ENCODE measurements at regions not wholly inside any gene's neighbourhood (a gene's known extent, or its start where the extent isn't known, plus 50 kb on each side); places are given as distances from the start of the nearest gene placed in this dataset.
"Not testable (repeated sequence)": the region's sequence is repeated elsewhere in the genome, so short reads cannot be mapped to it uniquely, and the experiment has no call there.

DNA sequence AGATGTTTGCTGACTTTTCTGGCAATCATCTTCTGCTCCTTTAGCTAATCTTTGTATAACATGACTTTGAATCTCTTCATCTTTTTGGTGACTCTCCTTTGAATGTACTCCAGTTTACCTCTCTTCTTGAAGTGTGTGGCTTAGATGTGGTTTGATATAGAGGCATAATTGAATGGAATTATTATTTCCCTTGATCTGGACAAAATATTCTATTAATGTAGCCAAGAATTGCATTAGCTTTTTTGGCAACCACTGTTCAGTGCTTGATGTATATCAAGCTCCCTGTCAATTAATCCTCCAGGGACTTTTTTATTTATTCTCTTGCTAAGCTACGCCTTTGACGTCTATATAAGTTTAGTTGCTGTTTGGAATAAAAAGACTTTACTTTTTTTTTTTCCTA lies 490.8 kb downstream of the PCDH20 start:
- no peak for DNase-seq (ENCODE audit: low spot score)

DNA sequence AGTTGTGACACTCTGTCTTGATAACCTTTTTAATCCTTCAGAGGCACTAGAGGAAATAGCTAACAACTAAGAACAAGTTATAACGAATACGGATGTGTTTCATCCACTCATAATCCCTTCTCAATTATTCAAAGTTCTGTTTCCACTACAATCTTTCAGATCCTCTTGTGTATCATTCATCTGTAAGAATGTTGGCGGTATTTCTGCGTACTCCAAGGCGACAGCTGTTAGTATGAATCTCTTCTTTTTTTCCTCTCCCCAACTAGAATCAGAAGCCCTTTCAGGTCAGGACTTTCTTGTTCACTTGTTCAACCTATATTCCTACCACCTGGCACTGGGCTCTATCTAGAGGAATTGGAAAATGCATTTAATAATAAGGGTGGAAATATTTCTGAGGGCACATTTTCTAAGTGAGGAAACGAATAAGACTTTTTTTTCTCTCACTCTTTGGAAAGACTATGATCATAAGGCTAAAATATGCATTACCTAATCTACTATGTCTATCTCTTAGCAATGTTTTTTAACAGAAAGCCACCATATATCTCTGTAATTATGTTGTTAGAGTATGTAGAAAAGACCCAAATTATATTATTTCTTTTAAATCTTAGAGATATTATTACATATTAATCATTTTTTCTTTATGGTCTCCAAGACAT lies 492.9 kb downstream of the PCDH20 start:
- DNase-seq (ENCODE audit: low spot score) = no peak

GRCh38 chr13:60893801-60894200 lies 496.8 kb downstream of the TDRD3 start:
- DNase-seq (ENCODE audit: low spot score) = no peak

DNA sequence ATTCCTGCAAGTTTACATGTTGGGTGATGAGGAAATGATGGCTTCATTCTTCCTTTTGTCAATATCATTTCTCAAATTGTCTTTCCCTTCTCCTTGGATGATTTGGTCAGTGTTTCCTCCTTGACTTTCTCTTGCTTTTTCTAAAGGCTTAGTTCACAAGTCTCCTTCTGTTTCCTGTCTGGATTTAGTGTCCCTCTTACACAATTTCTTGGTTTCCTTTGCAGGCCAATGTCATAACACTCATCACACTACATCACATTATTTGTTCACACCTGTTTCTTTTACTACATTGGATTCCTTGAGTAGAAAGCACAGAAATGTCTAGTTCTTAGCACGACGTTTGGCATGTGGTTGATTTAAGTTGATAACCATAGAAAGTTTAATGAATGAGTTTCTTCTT lies 490.7 kb downstream of the TDRD3 start:
- no peak for DNase-seq (ENCODE audit: low spot score)

DNA sequence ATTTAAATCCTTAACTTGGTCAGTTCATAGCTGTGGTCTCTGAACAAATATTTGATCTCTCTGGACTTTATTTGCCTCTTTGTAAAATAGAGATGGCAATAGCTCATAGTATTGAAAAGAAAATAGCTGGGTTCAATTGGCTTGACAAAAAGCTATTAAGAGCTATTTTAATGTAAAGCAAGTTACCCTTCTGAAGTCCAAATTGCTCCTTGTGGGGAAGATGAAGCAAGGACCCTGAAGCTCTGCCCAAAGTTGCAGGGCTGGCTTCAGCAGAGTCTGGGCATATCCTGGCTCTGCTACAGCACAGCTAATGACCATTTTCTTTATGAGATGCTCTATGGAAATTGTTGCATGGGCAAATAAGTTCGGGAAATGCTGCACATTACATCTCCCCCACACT lies 484.5 kb downstream of the TDRD3 start:
- no peak for DNase-seq (ENCODE audit: low spot score)

DNA sequence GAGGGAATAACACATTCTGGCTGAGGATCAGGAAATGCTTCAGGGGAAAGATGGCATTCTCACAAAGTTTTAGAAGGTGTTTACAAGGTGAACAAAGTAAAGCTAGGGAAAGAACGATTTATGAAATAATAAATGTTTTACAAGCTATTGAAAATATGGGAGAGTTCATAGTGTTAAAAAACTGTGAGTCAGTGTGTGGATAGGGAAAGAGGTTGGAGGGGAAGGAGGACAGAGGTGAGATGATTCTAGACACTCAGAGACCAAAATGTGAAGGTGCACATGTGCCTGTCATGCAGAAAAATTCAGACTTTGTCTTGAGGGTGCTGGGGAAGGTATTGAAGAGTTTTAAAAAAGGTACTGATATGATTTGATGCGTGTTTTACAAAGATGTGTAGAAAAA lies 476.1 kb downstream of the TDRD3 start:
- DNase-seq (ENCODE audit: low spot score) = no peak

DNA sequence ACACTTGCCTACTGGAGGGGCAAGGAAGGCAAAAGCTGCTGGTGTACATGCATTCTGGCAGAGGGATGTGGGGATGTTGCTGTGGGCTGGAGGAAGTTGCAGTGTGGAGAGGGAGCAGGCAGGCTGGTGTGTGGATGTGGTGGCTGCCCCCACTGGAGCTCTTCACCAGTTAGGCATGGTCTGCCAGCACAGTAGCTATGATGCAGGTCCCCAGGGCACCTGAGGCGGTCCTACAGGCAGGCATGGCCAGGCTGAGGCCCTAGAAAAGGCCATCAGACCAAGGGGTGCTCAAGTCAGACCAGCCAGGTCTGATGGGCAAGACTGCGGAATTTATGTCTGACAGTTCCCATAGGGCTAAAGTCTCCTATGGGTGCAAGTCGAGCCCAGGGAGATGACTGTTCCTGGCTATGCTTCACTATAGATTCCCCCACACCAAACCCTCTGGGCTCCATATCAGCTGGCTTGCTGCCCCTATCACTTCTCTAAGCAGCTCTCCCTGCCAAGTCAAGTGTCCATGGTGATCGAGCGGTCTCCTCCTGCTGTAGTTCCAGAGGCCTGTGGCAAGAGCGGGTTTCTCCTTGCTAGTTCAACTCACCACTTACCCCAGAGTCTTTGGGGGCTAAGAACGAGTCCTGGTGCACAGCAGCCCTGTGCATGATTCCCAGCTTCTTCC lies 473.1 kb downstream of the TDRD3 start:
- DNase-seq (ENCODE audit: low spot score) = no peak

GRCh38 chr13:60869225-60869624 lies 472.2 kb downstream of the TDRD3 start:
- DNase-seq (ENCODE audit: low spot score) = no peak

GRCh38 chr13:60862036-60862435 lies 465.0 kb downstream of the TDRD3 start:
- no peak for DNase-seq (ENCODE audit: low spot score)

DNA sequence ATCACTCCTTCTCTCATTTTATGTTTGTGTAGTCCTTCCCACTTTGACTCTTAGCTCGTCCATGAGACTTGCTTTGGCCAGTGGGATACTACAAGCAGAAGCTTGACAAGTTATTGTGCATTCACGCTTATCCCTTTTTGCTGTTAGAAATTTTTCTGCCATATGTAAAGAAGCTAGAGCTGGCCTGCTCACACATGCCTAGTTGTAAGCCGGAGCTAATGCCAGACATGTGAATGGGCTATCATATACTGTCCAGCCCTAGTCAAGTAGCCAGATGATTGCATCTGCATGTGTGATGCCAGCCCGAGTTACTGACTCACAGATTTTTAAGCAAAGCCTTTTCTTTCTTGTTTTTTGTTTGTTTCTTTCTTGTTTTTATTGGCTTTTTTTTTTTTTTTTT lies 460.7 kb downstream of the TDRD3 start:
- no peak for DNase-seq (ENCODE audit: low spot score)

GRCh38 chr13:60852886-60853285 lies 455.9 kb downstream of the TDRD3 start:
- no peak for DNase-seq (ENCODE audit: low spot score)

- no peak for DNase-seq (ENCODE audit: low spot score)
These were observed 454.4 kb downstream of the TDRD3 start for GRCh38 chr13:60851378-60851777.

- no peak for DNase-seq (ENCODE audit: low spot score)
These were observed 453.5 kb downstream of the TDRD3 start for GRCh38 chr13:60850526-60850925.

DNA sequence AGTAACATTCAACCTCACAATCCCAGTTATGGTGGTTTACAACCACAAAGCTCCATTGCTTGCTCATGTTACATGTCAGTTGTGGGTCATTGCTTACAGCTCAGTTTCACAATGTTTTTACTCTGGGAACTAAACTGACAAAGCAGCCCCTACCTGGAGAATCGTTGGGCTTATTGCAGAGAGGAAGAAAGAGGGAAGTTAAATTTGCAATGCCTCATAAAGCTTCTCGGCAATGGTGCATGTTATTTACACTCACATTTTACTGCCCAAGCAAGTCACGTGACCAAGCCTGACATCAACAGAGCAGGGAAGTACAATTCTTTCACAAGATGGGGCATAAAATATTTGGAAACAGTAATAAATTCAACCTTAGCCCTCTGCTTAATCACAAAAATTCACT lies 441.6 kb downstream of the TDRD3 start:
- DNase-seq (ENCODE audit: low spot score) = no peak

- DNase-seq (ENCODE audit: low spot score) = no peak
These were observed 440.8 kb downstream of the TDRD3 start for GRCh38 chr13:60837806-60838205.

DNA sequence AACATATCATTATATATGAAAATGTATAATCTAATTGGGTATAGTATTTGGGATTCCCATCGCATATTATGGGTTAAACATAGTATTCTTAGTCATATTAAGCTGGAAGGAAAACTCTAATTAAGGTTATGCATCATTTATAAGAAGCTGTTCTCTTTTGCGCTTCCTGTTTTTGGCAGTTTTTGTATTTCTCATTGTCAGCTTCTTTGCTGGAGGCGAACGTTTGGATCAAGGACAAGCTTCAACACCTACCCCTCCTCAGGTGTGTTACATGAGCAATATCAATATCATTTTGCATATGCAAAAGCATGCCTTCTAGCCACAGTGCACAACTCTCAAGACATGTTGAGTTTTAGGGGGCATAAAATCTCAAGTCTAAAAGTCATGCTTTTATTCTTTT lies 439.8 kb downstream of the TDRD3 start:
- no peak for DNase-seq (ENCODE audit: low spot score)

DNA sequence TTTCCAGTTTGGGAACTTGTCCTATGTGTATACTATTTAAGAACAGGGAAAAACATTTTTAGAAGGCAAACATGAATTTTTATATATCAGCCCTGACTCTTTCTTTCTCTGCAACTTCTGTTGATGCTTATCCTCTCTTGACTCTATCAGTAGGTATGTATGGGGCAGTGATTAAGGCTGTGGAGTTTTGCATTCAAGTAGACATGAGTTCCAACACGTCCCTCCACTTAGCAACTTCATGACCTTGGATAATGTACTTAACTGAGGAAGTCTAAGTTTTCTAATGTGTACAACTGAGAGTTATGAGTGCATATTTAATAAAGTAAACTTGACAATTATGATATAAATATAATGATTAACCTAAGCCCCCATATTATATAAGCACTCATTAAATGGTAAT lies 414.6 kb downstream of the TDRD3 start:
- no peak for DNase-seq (ENCODE audit: low spot score)

DNA sequence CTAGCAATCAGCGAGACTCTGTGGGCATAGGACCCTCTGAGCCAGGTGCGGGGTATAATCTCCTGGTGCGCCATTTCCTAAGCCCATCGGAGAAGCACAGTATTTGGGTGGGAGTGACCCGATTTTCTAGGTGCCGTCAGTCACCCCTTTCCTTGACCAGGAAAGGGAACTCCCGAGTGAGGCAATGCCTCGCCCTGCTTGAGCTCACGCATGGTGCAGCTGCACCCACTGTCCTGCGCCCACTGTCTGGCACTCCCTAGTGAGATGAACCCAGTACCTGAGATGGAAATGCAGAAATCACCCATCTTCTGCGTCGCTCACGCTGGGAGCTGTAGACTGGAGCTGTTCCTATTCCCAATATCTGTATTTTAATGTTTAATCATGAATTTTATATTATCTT lies 408.6 kb downstream of the TDRD3 start:
- DNase-seq (ENCODE audit: low spot score) = not testable (repeated sequence)

GRCh38 chr13:60798503-60798902 lies 401.5 kb downstream of the TDRD3 start:
- DNase-seq (ENCODE audit: low spot score) = no peak

- no peak for DNase-seq (ENCODE audit: low spot score)
These were observed 400.1 kb downstream of the TDRD3 start for GRCh38 chr13:60797112-60797511.

- DNase-seq (ENCODE audit: low spot score) = no peak
These were observed 397.7 kb downstream of the TDRD3 start for GRCh38 chr13:60794751-60795150.

DNA sequence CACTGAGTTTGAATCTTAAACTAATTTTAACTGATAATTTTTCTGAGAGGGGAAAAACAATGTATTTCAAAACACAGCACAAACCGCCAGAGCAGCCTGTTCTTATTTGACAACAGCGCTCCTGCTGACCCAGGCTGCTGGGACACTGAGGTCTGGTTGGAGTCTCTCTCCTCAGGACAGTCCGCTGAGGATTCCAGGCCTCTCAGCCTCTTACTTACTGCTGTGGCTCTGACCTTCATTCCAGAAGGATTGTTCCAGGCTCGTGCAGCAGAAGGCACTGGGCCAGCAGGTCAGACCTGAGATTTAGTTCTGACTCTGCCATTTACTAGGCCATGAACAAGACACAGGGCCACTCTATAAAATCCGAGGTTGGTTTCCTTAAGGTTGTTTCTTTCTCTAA lies 393.6 kb downstream of the TDRD3 start:
- no peak for DNase-seq (ENCODE audit: low spot score)

- no peak for DNase-seq (ENCODE audit: low spot score)
These were observed 391.3 kb downstream of the TDRD3 start for GRCh38 chr13:60788156-60788829.

DNA sequence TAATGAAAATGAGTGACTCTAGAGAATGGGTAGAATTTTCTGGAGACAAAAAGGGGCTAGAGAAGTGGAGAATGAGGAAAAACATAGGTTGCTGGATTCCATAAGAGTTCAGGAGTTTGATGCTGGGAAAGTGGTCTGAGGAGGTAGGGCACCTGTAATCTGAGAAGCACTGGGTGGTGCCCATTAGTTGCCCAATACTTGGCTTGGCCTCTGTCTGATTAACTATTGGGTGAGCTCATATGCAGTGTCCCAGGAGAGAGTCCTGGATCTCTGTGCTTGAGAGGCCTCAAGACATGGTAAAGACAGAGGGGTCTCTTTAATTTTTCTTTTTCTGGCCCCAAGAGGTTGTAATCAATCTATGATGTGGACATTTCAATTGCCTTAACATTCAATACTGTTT lies 390.1 kb downstream of the TDRD3 start:
- no peak for DNase-seq (ENCODE audit: low spot score)

Data from AG08395 (cell line).